GM18519 (cell line): ENCODE measurements at regions not wholly inside any gene's neighbourhood (a gene's known extent, or its start where the extent isn't known, plus 50 kb on each side); places are given as distances from the start of the nearest gene placed in this dataset.
A peak's percentile ranks its signal among the peaks of the same experiment; 100 is the strongest.

ENCODE experiments used
- ATAC-seq: cut with Tn5 transposase; IDR thresholded peaks from one replicate; pipeline ENCODE4 v1.9.1; 2021; ENCODE audit warnings: mild to moderate bottlenecking, moderate library complexity; ENCODE audit not compliant: unreplicated experiment, low FRiP score

DNA sequence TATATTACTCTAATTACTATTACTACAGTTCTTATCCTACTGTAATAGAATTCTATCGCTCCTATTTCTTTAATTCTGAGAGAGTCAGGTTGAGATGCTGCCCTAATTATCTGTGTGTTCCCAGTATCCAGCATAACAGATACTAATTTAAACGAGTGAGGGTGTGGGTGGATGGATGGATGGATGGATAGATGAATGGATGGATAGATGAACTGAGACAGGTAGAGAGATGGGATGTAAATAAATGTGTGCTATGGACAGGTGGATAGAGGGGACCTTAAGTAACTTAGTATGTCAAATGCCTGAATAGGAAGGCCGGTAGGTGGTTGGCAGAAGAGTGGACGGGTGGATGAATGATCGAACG, 143.6 kb upstream of the ADRA1B start:
- ATAC-seq, result no peak

DNA sequence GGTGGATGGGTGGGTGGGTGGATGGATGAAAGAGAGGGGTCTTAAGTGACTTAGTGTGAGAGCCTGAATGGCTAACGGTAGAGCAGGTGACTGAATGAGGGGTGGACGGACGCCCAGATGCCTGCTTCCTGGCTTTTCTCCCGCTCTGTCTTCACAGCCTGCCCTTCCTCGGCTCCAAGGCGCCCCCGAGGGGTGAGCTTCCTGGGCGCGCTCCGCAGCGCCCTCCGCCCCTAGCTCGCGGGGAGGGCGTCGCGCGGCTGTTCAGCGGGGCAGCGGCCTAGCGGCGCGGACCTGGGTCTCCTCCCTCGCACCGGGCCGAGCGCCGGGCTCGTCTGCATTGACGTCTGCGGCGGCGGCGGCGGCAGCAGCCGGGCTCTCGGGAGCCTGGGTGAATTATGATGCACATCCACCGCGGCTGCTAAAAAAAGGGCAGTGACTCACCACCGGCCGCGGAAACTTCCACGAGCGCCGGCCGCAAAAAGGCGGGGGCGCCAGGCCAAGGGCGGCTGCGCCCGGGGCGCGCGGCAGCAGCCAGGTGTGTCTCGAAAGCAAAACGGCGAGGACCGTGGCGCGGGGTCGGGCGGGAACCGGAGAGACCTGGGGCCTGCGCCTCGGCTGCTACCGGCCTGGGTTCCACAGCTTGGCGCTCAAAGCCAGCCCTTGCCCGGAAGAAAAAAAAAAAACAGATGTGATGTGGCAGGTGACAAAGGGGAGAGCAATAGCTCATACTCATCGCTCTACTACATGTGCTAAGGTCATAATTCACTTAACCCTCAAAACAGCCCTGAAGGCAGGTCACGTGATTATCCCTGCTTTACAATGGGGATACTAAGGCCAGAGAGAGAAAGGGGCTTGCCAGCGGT, 143.0 kb upstream of the ADRA1B start:
- ATAC-seq, result peak; percentile 78

DNA sequence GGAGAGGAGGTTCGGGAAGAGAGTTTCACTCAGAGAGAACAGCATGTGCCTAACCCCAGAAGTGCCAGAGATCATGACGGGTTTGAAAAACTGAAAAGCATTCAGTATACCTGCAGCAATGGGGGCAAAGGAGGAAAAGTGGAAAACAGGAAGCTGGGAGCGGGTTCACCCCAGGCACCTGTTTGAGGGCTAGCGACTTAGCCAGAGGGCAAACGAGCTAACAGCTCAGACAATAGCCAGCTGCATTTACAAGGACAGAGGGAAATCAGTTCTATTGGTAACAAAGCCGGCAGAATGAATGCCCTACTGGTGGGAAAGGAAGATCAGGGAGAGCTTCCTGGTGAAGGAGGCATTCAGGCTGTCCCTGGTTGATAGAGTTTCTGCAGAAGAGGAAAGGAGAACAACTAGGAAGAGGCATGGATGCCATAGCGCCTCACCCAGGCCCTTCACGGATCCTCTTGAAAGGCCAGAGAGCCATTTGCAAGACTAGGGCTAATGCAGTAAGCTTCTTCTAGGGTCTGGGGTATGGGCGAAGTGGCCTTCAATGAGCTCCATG, 141.7 kb upstream of the ADRA1B start:
- no peak for ATAC-seq

DNA sequence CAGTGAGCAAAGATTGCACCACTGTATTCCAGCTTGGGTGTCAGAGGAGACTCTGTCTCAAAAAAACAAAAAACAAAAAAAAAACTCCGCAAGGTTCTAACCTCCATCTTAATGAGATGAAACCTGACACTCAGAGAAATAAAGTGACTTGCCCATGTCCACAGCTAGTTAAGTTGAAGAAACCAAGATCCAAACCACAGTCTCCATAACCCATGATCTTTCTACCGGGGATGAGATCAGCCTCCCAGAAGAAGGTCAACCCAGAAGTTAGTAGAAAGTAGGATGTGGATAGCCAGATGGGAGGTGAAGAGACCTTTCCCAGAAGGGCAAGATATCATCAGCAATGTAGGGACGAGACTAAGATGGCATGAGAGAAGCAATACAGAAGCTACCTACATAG, 140.4 kb upstream of the ADRA1B start:
- no peak for ATAC-seq

DNA sequence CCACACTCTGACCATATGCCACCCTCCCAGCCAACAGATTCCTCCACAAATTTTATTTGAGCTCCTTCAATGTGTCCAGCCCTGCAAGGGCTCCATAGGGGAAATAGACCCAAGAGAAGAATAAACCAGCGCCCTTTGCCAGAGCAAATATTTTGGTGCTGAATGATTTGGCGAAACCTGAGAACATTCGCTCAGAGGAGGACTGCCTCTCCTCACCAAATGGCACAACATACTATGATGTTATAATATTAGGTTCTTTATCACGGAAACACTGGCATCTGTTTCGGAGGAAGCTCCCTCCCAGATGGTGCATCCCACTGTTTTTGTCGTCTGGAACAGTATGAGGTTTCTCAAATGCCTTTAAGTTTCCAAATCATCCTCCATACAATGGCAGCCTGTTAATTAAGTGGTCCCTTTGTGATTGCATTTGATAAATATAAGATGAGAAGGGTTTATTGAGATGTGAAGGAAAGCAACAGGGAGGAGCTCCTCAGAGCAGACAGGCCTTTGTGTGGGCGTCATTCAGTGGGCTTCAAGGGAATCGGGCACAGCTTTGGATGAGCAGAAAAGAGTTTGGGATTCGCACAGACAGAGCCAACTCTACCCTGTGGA, 139.1 kb upstream of the ADRA1B start:
- no peak for ATAC-seq

DNA sequence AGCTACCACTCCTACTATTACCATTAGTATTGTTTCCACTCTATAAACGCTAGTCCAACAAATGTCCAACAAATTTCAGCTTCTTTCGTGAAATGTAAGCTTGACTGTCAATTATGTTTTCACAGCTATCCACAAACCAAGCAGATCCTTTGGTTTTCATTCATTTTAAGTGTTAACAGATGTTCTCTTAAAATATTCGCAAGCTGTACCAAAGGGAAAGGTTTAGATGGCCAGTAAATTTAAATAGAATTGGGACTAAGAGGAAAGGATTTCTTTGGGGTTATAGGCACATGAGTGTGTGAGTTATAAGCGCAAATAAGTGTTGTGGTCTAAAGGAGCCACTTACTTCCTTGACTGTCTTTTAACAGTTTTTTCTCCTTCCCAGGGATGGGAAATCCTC, 136.8 kb upstream of the ADRA1B start:
- no peak for ATAC-seq

DNA sequence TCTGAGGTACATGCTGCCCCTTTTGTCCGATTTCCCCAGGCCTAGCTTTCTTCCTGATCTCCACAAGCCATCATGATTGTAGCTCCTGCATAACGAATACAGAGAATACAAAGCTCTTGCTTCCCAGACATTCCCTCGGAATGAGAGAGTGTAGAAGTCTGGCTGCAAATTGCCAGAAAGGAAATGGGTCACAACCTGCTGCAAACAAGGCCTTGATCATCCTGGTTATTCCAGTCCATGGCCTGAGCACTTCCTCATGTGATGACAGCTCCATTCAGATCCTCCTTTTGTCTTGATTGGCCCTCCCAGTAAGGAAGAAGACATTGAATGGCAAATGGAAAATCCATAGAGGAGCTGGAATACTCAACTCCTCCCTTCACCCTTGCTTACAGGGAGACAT, 136.0 kb upstream of the ADRA1B start:
- no peak for ATAC-seq

DNA sequence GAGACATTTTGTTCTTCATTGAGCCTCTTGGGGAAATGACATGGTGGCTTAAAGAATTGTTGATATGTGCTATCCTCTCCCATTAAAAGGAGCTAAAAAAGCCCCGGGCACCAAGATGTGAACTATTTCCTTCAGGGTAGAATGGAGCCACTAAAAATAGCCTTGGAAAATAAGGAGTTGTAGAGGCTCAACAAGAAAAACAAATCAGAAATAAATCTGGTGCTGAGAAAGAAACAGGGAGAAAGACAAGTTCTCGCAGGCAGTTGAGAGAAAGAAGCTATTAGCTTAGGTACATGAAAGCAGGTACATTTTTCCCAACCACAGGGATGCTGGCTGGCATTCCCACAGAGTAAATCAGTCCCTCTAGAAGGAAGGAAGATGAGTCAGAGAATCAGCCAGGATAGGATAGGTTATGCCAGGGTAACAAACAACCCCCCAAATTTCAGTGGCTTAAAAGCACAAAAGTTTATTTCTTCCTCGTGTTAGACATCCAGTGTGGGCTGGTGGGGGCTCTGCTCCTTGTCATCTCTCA, 134.6 kb upstream of the ADRA1B start:
- no peak for ATAC-seq

DNA sequence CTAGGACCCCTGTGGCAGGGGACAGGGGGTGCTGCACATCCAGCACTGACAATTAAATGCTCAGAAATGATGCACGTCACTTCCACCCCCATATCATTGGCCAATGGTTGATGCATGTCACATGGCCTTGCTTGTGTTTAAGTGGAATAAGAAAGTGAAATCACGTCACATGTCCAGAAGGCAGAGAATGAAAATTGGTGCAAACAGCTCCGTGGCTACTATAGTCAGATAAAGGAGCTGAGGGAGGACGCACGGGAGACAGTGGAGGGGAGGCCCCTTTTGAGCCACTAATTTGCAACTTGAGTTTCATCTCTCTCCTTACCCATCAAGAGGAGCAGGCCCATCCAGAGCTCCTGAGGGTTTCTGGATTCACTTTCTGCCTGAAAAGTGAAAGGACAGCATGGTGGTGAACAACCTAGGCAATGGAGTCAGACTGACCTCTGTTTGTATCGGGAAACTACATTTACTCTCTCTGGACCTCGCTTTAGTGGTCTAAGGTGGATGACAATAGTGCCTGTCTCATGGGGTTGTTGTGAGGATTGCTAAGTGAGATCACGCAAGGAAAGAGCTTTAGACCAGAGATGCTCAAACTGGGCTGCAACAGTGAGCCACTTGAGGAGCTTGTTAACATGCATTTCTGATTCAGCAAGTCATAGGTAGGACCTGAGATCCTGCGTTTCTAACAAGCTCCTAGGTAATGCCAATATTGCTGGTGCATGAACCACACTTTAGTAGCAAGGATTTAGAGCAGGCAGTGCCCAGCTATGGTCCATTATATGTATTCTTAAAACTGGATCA, 133.9 kb upstream of the ADRA1B start:
- ATAC-seq, result peak; percentile 60

DNA sequence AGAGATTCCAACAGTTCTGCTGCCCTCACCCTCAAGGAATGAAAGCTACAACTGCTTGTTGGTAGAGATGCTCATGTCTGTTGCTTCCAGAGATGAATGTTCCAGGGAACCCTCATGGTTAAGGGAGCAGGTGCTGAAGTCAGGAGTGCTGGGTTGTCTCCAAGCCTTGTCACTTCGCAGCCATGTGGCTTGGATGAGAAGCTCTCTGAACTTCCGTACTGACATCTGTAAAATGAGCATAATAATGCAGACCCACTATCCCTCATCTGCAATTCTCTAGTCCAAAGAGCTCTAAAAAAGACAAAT, 133.3 kb upstream of the ADRA1B start:
- ATAC-seq, result no peak

DNA sequence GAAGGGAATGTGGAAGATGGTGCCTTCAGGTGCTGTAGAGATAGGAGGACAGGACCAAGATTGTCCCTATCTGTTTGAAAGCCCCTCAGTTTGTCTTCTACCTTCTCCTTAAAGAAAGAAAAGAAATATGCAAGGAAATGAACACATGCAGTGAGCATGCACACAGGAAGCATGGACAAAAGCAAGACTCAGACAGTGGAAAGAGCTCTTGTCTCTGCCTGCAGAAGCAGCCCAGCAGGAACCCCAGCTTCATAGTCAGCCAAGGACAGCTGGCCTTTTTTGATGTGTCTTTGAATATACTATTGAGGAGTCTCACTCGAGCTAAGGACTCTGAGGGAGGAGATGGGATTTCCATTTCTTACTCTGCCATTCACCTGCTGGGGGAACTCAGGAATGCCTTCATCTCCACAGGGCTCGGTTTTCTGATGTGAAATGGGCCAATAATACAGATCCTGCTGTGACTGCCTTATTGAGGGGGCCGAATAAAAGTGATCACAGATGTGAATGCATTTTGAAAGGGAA, 132.5 kb upstream of the ADRA1B start:
- ATAC-seq, result no peak

DNA sequence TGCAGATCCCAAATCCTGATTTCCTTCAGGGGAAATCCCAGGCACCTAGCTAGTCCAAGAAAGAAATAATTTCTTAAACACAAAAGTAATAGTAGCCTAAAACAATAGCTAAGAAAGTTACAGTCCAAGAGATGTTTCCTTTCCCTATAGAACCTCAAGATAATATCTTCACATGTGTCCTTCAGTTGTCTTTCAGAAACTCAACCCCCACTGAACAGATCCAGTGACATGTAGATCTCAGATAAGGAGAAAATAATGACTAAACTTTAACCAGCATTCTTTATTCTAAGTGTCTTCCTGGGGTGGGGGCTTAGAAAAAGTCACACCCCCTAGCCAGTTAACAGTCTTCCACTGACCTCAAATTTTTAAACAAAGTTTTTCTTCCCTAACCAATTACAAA, 131.3 kb upstream of the ADRA1B start:
- no peak for ATAC-seq

DNA sequence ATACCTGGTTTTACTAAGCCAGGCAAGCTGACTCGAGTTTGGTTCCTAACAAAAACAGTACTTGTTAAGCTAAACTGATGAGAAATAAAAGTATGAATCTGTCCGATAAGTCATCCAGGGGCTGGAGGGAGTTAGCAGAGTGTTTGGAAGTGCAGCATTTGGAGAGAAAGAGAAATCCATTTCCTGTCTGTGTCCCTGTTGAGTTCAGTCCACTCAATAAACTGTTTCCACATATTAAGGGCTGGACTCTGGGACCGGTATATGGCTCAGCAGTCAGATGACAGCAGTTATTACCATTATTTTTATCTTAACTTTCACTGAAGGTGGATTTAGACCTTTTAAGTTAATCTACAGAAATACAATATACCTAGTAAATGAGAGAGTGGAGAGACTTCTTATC, 130.6 kb upstream of the ADRA1B start:
- ATAC-seq, result no peak

DNA sequence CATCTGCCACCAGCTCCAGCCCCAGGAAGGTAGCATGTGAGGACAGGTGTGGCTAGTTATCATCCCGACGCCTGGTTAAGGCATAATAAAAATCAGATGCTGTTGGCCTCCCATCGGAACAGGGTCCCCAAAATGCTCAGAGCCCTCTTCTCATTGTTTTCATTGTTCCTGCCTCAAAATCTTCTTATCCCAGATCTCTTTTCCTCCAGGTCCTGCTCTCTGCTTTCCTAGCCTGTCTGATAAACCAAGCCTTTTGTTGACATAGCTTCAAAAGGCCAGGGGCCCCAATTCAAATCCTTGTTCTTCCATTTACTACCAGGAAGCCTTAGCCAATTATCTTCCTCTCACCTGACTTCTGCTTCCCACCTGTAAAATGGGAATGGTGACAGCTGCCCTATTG, 130.1 kb upstream of the ADRA1B start:
- no peak for ATAC-seq

DNA sequence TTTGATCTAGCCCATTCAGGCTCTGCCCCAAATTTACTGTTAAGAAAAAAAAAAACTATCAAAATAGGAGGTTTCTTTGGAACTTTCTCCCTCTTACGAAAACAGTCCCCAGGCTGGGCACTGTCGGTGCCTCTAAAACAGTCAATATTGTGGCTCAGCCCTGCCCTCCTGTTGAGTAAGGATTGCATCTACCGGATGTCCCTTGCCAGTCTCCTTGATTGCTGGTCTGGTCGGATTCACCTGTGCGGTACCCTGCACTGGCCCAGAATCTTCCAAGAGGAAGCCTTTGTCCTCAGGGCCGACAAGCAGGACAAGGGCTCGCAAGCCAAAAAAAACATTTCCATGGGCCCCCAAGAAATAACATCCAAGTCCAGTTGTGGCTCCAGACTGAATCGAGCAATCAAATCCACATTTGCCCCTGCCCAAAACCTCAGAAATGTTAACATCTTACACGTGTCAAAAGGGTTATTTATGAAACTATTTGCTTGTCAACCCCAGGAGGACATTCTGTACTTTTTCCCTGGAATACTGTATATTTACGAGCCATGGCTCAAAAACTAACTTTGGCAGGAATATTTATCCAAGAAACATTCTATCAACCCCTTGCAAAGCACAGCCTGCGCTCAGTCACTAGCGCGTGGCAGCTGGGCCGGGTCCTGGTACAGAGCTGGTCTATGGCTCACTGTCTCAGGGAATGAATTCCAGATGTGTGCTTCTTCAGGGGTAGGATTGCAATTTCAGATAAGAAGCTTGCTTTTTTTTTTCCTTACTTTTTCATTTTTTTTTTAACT, 129.2 kb upstream of the ADRA1B start:
- no peak for ATAC-seq

DNA sequence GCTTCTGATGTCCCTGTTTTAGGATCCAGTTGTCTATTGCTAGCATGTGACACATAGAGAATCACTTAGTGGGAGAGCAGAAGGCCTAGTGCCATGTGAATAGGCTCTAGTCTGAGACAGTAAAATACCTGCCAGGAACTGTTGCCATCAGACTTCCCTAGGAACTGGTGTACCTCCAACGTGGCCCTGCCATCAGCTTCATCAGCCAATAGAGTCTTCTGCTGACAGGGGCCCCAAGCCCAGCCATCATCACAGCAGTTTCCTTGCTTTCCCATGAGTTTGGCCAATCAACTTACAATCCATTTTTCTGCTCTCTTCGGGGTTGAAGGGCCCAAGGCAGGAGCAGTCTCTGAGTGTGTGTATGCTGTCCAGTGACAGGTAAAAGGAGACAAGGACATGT, 128.4 kb upstream of the ADRA1B start:
- no peak for ATAC-seq

DNA sequence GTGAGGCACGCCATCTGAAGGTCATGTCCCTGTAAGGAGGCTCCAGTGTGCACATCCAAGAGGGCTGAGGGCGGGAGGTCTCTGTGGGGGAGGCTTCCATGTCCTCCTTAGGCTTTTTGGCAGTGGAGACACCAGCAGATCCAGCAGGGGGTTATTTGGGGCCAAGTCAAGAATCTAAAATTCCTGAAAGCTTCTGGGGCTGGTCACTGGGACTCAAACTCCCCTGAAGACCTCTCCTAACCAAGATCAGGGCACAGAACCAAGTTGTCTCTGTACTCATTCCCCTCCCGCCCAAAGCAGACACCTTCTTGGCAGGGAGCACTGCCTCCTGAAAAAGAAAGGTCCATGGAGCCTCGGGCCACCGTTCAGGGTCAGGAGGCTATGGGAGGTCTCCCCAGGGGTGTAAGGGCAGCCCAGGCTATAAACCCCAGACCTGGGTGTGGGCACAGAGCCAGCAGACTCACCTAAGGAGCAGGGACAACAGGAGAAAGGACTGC, 127.4 kb upstream of the ADRA1B start:
- no peak for ATAC-seq

DNA sequence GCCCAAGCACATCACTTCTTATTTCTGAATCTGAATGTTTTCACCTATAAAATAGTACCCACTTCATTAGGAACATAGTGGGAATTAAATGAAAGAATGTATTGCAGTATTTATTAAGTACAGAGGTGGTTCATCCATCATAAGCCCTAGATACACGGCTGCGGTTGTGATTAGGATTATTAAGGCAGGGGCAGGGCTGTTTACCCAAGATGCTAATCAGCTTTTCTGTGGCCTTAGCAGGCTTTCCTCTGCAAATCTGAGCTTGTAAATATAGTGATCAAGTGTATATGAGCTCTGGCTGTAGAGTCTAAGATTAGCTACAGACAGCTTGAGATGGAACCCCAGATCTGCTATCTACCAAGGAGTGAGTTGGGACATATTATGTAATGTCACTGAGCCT, 124.1 kb upstream of the ADRA1B start:
- ATAC-seq, result no peak

DNA sequence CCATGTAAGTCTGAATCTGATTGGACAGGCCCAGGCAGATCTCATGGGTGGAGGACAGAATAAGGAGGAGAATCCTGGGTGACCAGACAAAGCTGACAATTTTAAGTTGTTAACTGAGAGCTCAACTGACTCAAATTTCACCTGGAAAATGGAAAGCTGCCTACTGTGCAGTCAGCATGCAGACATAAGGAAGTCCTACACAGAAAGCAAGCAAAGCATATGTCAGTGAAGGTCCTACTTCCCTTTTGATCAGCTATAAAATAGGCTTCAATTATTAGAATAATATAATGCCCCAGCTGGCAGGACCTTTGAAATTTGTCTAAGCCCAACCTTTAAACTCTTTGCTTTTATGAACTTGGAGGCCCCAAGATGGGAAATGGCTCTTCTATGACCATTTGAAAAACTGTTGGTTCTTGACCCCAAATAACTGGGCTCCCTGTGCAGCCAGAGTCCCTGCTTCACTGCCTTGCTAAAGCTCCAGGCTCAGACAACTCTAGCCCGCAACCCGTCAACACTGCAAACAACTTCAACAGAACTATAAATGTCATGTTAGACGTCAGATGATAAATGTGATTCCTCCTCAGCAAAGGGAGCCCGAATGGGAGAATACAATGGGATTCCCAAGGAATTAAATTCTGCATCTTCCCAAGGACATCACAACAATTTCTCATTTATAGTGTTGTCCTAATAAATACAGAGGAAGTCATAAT, 118.9 kb upstream of the ADRA1B start:
- ATAC-seq, result no peak
